ENCODE measurements at regions not wholly inside any gene's neighbourhood (a gene's known extent, or its start where the extent isn't known, plus 50 kb on each side); places are given as distances from the start of the nearest gene placed in this dataset.
"Not testable (repeated sequence)": the region's sequence is repeated elsewhere in the genome, so short reads cannot be mapped to it uniquely, and the experiment has no call there.

- DNase-seq = no peak
These were observed 67.9 kb downstream of the TBX3 start for GRCh38 chr12:114616081-114616480.

GRCh38 chr12:114614040-114614439, 69.9 kb downstream of the TBX3 start:
- DNase-seq = no peak

- DNase-seq = no peak
These were observed 71.9 kb downstream of the TBX3 start for GRCh38 chr12:114612062-114612461.

GRCh38 chr12:114611145-114612018, 72.6 kb downstream of the TBX3 start:
- no peak for DNase-seq

GRCh38 chr12:114608509-114608908, 75.5 kb downstream of the TBX3 start:
- no peak for DNase-seq

- no peak for DNase-seq
These were observed 78.1 kb downstream of the TBX3 start for GRCh38 chr12:114605918-114606317.

GRCh38 chr12:114604606-114605005, 79.4 kb downstream of the TBX3 start:
- DNase-seq = no peak

GRCh38 chr12:114600584-114600983, 83.4 kb downstream of the TBX3 start:
- DNase-seq = not testable (repeated sequence)

GRCh38 chr12:114598111-114598510, 85.9 kb downstream of the TBX3 start:
- DNase-seq = no peak

GRCh38 chr12:114592946-114593345, 91.0 kb downstream of the TBX3 start:
- no peak for DNase-seq

- DNase-seq = no peak
These were observed 95.9 kb downstream of the TBX3 start for GRCh38 chr12:114588061-114588460.

GRCh38 chr12:114580306-114580705, 103.7 kb downstream of the TBX3 start:
- DNase-seq = no peak

- no peak for DNase-seq
These were observed 104.6 kb downstream of the TBX3 start for GRCh38 chr12:114579389-114579788.

- no peak for DNase-seq
These were observed 121.3 kb downstream of the TBX3 start for GRCh38 chr12:114562654-114563053.

- no peak for DNase-seq
These were observed 128.5 kb downstream of the TBX3 start for GRCh38 chr12:114555451-114555850.

GRCh38 chr12:114547636-114548035, 136.3 kb downstream of the TBX3 start:
- DNase-seq = no peak

GRCh38 chr12:114530417-114530816, 124.5 kb upstream of the TBX5 start:
- DNase-seq = no peak

GRCh38 chr12:114529966-114530365, 124.0 kb upstream of the TBX5 start:
- DNase-seq = no peak

GRCh38 chr12:114528766-114529165, 122.8 kb upstream of the TBX5 start:
- no peak for DNase-seq

- not testable (repeated sequence) for DNase-seq
These were observed 115.2 kb upstream of the TBX5 start for GRCh38 chr12:114521160-114521559.

- DNase-seq = no peak
These were observed 106.4 kb upstream of the TBX5 start for GRCh38 chr12:114512351-114512750.

- peak; percentile 73 for DNase-seq
These were observed 102.7 kb upstream of the TBX5 start for GRCh38 chr12:114508529-114509129.

GRCh38 chr12:114506651-114507050, 100.7 kb upstream of the TBX5 start:
- DNase-seq = no peak

GRCh38 chr12:114504311-114504710, 98.4 kb upstream of the TBX5 start:
- no peak for DNase-seq

GRCh38 chr12:114501474-114501807, 95.5 kb upstream of the TBX5 start:
- DNase-seq = no peak
